Activated B cell treated with CpG ODN at 0.5 μM for 24 hours (primary cell): ENCODE measurements at regions not wholly inside any gene's neighbourhood (a gene's known extent, or its start where the extent isn't known, plus 50 kb on each side); places are given as distances from the start of the nearest gene placed in this dataset.

Experiments
- ATAC-seq: fragments of 200-7000 bp; cut with Tn5 transposase; one replicate; pipeline ENCODE4 v1.10.0; 2021; ENCODE audit warnings: low read depth, mild to moderate bottlenecking, moderate library complexity
- CTCF ChIA-PET: fragments of 350-600 bp; sonication (Branson Sonifier 250); formaldehyde crosslinking; loops from one replicate; lab custom pipeline; 2021; ENCODE audit warnings: antibody characterized with exemption; lab: Charles Lee
- POLR2A ChIA-PET: fragments of 350-600 bp; sonication (Branson Sonifier 250); formaldehyde crosslinking; loops from one replicate; lab custom pipeline; 2021; ENCODE audit warnings: antibody characterized with exemption; lab: Charles Lee
- DNase-seq: peaks from one replicate; pipeline ENCODE4 v3.0.0; 2022
- H3K27ac Mint-ChIP-seq: one replicate; pipeline ENCODE4 v1.8.0; 2020; ENCODE audit warnings: mixed read lengths
- H3K27me3 Mint-ChIP-seq: one replicate; pipeline ENCODE4 v1.8.0; 2021; ENCODE audit warnings: mixed read lengths
- H3K36me3 Mint-ChIP-seq: one replicate; pipeline ENCODE4 v1.8.0; 2021; ENCODE audit warnings: low read depth, mixed read lengths
- H3K4me1 Mint-ChIP-seq: one replicate; pipeline ENCODE4 v1.8.0; 2021; ENCODE audit warnings: mixed read lengths
- H3K4me3 Mint-ChIP-seq: one replicate; pipeline ENCODE4 v1.8.0; 2020; ENCODE audit warnings: mild to moderate bottlenecking, mixed read lengths
- H3K9me3 Mint-ChIP-seq: one replicate; pipeline ENCODE4 v1.8.0; 2020; ENCODE audit warnings: mixed read lengths
- intact Hi-C: fragments of 100-400 bp; cut with micrococcal nuclease; formaldehyde crosslinking; loops from one replicate; pipeline ENCODE4 v1.15.1; 2024
- TF ChIP-seq, protein P1 (sequence below): fragments of 200-600 bp; IDR thresholded peaks from one replicate; pipeline ENCODE4 v1.8.0; 2022; ENCODE audit warnings: antibody characterized with exemption, mild to moderate bottlenecking

- ATAC-seq, result no peak
- ChIA-PET POLR2A (no interaction called here), CTCF (no interaction called here)
- intact Hi-C loops, result no loop called here
- no peak overlapping the region for H3K4me3 Mint-ChIP-seq
- H3K36me3 Mint-ChIP-seq, result no peaks in the 10 kb centered on the region
- peaks cover 3% of the 10 kb centered on the region for H3K9me3 Mint-ChIP-seq
- no peak overlapping the region for H3K27ac Mint-ChIP-seq
- H3K27me3 Mint-ChIP-seq, result no peaks in the 10 kb centered on the region
- TF ChIP-seq, protein P1, sequence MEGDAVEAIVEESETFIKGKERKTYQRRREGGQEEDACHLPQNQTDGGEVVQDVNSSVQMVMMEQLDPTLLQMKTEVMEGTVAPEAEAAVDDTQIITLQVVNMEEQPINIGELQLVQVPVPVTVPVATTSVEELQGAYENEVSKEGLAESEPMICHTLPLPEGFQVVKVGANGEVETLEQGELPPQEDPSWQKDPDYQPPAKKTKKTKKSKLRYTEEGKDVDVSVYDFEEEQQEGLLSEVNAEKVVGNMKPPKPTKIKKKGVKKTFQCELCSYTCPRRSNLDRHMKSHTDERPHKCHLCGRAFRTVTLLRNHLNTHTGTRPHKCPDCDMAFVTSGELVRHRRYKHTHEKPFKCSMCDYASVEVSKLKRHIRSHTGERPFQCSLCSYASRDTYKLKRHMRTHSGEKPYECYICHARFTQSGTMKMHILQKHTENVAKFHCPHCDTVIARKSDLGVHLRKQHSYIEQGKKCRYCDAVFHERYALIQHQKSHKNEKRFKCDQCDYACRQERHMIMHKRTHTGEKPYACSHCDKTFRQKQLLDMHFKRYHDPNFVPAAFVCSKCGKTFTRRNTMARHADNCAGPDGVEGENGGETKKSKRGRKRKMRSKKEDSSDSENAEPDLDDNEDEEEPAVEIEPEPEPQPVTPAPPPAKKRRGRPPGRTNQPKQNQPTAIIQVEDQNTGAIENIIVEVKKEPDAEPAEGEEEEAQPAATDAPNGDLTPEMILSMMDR, result no peak
- H3K4me1 Mint-ChIP-seq, result no peaks in the 10 kb centered on the region
- no peak for DNase-seq
Measured at GRCh38 chr5:87674235-87674634, 261.5 kb upstream of the CCNH start.

- POLR2A ChIA-PET, result no interaction called here
- Mint-ChIP-seq H3K36me3 (no peaks in the 10 kb centered on the region), H3K27ac (no peak overlapping the region), H3K4me1 (no peaks in the 10 kb centered on the region), H3K27me3 (no peaks in the 10 kb centered on the region), H3K4me3 (no peak overlapping the region), H3K9me3 (peaks cover 3% of the 10 kb centered on the region)
- ATAC-seq, result no peak
- no peak for DNase-seq
- intact Hi-C loops, result no loop called here
- TF ChIP-seq, protein P1, result no peak
- CTCF ChIA-PET, result no interaction called here
Measured at GRCh38 chr5:87671146-87671545, 258.4 kb upstream of the CCNH start.

DNA sequence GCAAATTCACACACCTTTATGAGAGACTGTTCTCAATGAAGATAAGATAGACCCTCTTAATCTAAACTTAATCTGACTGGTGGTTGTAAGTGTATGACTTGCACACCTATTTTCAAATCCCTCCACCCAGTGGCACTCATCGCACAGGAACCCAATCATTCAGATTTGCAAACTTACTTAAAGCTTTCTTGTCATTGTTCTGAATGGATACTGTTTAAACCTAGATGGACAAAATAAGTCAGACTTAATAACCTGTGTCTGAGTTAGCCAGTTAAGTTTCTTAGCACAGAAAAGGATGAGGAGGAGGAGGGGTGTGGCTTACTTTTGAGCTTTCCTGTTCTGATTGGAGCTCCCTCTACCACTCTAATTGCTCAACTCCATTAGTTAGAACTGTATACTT is 252.4 kb upstream of the CCNH start:
- intact Hi-C loops, result no loop called here
- no peak for DNase-seq
- TF ChIP-seq, protein P1, result no peak
- CTCF ChIA-PET, result no interaction called here
- no peaks in the 10 kb centered on the region for H3K27me3 Mint-ChIP-seq
- no peaks in the 10 kb centered on the region for H3K4me1 Mint-ChIP-seq
- H3K27ac Mint-ChIP-seq, result no peak overlapping the region
- H3K4me3 Mint-ChIP-seq, result no peak overlapping the region
- POLR2A ChIA-PET, result no interaction called here
- ATAC-seq, result no peak
- H3K9me3 Mint-ChIP-seq, result no peaks in the 10 kb centered on the region
- H3K36me3 Mint-ChIP-seq, result no peaks in the 10 kb centered on the region

GRCh38 chr5:87661784-87662566 is 249.2 kb upstream of the CCNH start:
- H3K36me3 Mint-ChIP-seq, result no peaks in the 10 kb centered on the region
- intact Hi-C loops, result no loop called here
- TF ChIP-seq, protein P1, result no peak
- POLR2A ChIA-PET, result no interaction called here
- H3K27me3 Mint-ChIP-seq, result no peaks in the 10 kb centered on the region
- H3K4me1 Mint-ChIP-seq, result no peaks in the 10 kb centered on the region
- no peak overlapping the region for H3K27ac Mint-ChIP-seq
- CTCF ChIA-PET, result no interaction called here
- DNase-seq (no peak), ATAC-seq (no peak)
- H3K9me3 Mint-ChIP-seq, result no peaks in the 10 kb centered on the region
- no peak overlapping the region for H3K4me3 Mint-ChIP-seq

GRCh38 chr5:87653242-87653641 is 240.5 kb upstream of the CCNH start:
- CTCF ChIA-PET, result no interaction called here

More at GRCh38 chr5:87653242-87653641, 240.5 kb upstream of the CCNH start:
- Mint-ChIP-seq H3K27me3 (no peaks in the 10 kb centered on the region), H3K4me1 (no peaks in the 10 kb centered on the region), H3K9me3 (no peaks in the 10 kb centered on the region), H3K4me3 (no peak overlapping the region), H3K27ac (no peak overlapping the region), H3K36me3 (no peaks in the 10 kb centered on the region)
- DNase-seq (no peak), ATAC-seq (no peak)
- TF ChIP-seq, protein P1, result no peak
- POLR2A ChIA-PET, result no interaction called here
- intact Hi-C loops, result no loop called here
